ENCODE measurements at regions not wholly inside any gene's neighbourhood (a gene's known extent, or its start where the extent isn't known, plus 50 kb on each side); places are given as distances from the start of the nearest gene placed in this dataset.

DNA sequence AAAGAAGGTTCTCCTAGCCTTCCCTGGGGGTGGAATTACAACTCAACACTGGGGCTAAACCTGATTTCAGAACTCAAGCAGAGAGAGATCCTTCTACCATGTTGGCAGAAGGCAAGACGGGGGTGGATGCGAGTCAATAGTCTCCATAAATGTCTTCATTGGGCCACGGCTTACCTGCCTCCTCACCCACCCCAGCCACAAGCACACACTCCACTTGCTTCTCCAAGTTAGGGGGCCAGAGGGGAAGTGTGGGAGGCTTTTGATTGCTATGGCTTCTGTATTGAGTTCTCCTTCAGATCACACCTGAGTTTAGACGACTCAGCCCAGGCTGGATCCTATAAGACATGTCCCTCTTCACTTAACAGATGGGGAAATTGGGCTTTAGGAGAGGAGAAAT is 178.9 kb downstream of the UACA start:
- Histone ChIP-seq H3K27me3 (ENCODE audit: insufficient read depth, low read length) (peaks cover 5% of the 10 kb centered on the region; the same call in 1 of the 2 replicates), H3T11ph (ENCODE audit: low read length) (no peak overlapping the region), H4K5ac (ENCODE audit: insufficient read length, low read depth, low read length) (no peak overlapping the region), H3K27ac (ENCODE audit: insufficient read length, low read depth, low read length) (no peak overlapping the region), H2BK120ac (ENCODE audit: low read depth, low read length, poor library complexity, severe bottlenecking) (no peak overlapping the region), H3K23me2 (ENCODE audit: insufficient read length, low read depth, low read length, poor library complexity, severe bottlenecking) (peaks cover 11% of the 10 kb centered on the region), H3K9me3 (ENCODE audit: control insufficient read depth, low read depth, low read length) (no peaks in the 10 kb centered on the region), H4K91ac (ENCODE audit: insufficient read length, low read depth, low read length) (no peak overlapping the region), H2BK5ac (ENCODE audit: insufficient read length, low read length) (no peak overlapping the region), H3K9ac (ENCODE audit: extremely low read depth, insufficient read length, low read length) (no peak overlapping the region), H3K4ac (ENCODE audit: low read depth, low read length) (no peak overlapping the region), H3K4me1 (ENCODE audit: insufficient read depth, low read length) (no peaks in the 10 kb centered on the region; the same call in 1 of the 2 replicates), H3K79me2 (ENCODE audit: insufficient read depth, low read length) (no peaks in the 10 kb centered on the region), H2BK20ac (ENCODE audit: low read depth, low read length, poor library complexity, severe bottlenecking) (no peak overlapping the region), H4K8ac (replicated peaks; ENCODE audit: insufficient read length, low read depth, low read length) (no peak overlapping the region), H3K18ac (ENCODE audit: insufficient read length, low read depth, low read length) (no peak overlapping the region), H3K14ac (ENCODE audit: insufficient read depth, low read length) (no peak overlapping the region), H2AK5ac (ENCODE audit: insufficient read length, low read length) (no peak overlapping the region), H3K4me2 (ENCODE audit: insufficient read depth, insufficient read length, low read length) (peak overlapping the region; percentile 86), H4K20me1 (ENCODE audit: control insufficient read depth, insufficient read depth, insufficient read length) (no peaks in the 10 kb centered on the region), H3K79me1 (ENCODE audit: insufficient read depth, low read depth, low read length, poor library complexity, severe bottlenecking) (no peaks in the 10 kb centered on the region), H2AFZ (ENCODE audit: low read length) (no peak overlapping the region), H3K56ac (ENCODE audit: insufficient read length, low read depth, low read length) (no peak overlapping the region), H2BK15ac (ENCODE audit: low read depth, low read length) (no peak overlapping the region), H2BK12ac (ENCODE audit: insufficient read length, low read depth, low read length) (no peak overlapping the region), H3K23ac (ENCODE audit: insufficient read length, low read depth, low read length) (no peak overlapping the region)
- Mint-ChIP-seq H3K36me3 (ENCODE audit: insufficient read depth in 1 of 3, low read depth in 3 of 3) (peaks cover 0 to 5% (median 0%) of the 10 kb centered on the region in 3 experiments; a peak in 2 of 7 replicates), H3K27me3 (ENCODE audit: low read depth) (peaks cover 35% of the 10 kb centered on the region), H3K4me3 (peak overlapping the region; percentile 47 to 71), H3K27ac (no peak overlapping the region), H3K4me1 (peaks cover 29 to 33% of the 10 kb centered on the region in 2 experiments), H3K9me3 (peaks cover 4 to 6% of the 10 kb centered on the region in 2 experiments; a peak in 4 of 5 replicates)
- WGBS (ENCODE audit: extremely low coverage, insufficient read length, low lambda C conversion rate), result no CpG with 5 or more reads among the region's 4 CpGs
- TF ChIP-seq, protein P1, sequence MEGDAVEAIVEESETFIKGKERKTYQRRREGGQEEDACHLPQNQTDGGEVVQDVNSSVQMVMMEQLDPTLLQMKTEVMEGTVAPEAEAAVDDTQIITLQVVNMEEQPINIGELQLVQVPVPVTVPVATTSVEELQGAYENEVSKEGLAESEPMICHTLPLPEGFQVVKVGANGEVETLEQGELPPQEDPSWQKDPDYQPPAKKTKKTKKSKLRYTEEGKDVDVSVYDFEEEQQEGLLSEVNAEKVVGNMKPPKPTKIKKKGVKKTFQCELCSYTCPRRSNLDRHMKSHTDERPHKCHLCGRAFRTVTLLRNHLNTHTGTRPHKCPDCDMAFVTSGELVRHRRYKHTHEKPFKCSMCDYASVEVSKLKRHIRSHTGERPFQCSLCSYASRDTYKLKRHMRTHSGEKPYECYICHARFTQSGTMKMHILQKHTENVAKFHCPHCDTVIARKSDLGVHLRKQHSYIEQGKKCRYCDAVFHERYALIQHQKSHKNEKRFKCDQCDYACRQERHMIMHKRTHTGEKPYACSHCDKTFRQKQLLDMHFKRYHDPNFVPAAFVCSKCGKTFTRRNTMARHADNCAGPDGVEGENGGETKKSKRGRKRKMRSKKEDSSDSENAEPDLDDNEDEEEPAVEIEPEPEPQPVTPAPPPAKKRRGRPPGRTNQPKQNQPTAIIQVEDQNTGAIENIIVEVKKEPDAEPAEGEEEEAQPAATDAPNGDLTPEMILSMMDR (conservative IDR thresholded peaks at IDR 0.05), result no peak
- DNase-seq, result peak; percentile 30
